Ishikawa (cell line): ENCODE measurements at regions not wholly inside any gene's neighbourhood (a gene's known extent, or its start where the extent isn't known, plus 50 kb on each side); places are given as distances from the start of the nearest gene placed in this dataset.

ENCODE experiments used
- CEBPB ChIP-seq: IDR thresholded peaks from 2 replicates; pipeline ENCODE4 v1.6.1; 2012
- CREB1 ChIP-seq: IDR thresholded peaks from 2 replicates; pipeline ENCODE4 v1.6.1; 2012; ENCODE audit warnings: low read depth
- EGR1 ChIP-seq: IDR thresholded peaks from 2 replicates; pipeline ENCODE4 v1.6.1; 2012
- EP300 ChIP-seq: IDR thresholded peaks from 2 replicates; pipeline ENCODE4 v1.6.1; 2012; ENCODE audit warnings: borderline replicate concordance
- FOXM1 ChIP-seq: IDR thresholded peaks from 2 replicates; pipeline ENCODE4 v1.6.1; 2012; ENCODE audit warnings: low read depth, borderline replicate concordance
- MAX ChIP-seq: IDR thresholded peaks from 2 replicates; pipeline ENCODE4 v1.6.1; 2012
- NFIC ChIP-seq: IDR thresholded peaks from 2 replicates; pipeline ENCODE4 v1.6.1; 2012
- RAD21 ChIP-seq: IDR thresholded peaks from 2 replicates; pipeline ENCODE4 v1.6.1; 2012; ENCODE audit warnings: low read depth
- REST ChIP-seq: IDR thresholded peaks from 2 replicates; pipeline ENCODE4 v1.6.1; 2012; ENCODE audit warnings: low read depth, mild to moderate bottlenecking
- TAF1 ChIP-seq: IDR thresholded peaks from 2 replicates; pipeline ENCODE4 v1.6.1; 2012; ENCODE audit warnings: low read depth, mild to moderate bottlenecking
- TCF12 ChIP-seq: IDR thresholded peaks from 2 replicates; pipeline ENCODE4 v1.6.1; 2012; ENCODE audit warnings: low read depth
- TEAD4 ChIP-seq: IDR thresholded peaks from 2 replicates; pipeline ENCODE4 v1.6.1; 2012
- USF1 ChIP-seq: IDR thresholded peaks from 2 replicates; pipeline ENCODE4 v1.6.1; 2012
- YY1 ChIP-seq: IDR thresholded peaks from 2 replicates; pipeline ENCODE4 v1.6.1; 2012; ENCODE audit warnings: low read depth
- ZBTB7A ChIP-seq: IDR thresholded peaks from 2 replicates; pipeline ENCODE4 v1.6.1; 2012; ENCODE audit warnings: low read depth

- TF ChIP-seq REST (no peak), EP300 (no peak), CREB1 (no peak), USF1 (no peak), TEAD4 (no peak), NFIC (no peak), CEBPB (no peak), RAD21 (no peak), TAF1 (no peak), MAX (no peak)
Measured at GRCh38 chr5:25095261-25095660, 450.5 kb upstream of the CDH10 start.

GRCh38 chr5:25094219-25094618, 449.4 kb upstream of the CDH10 start:
- TF ChIP-seq TCF12 (no peak), TEAD4 (no peak), CEBPB (no peak), EP300 (no peak), TAF1 (no peak), CREB1 (no peak), YY1 (no peak), MAX (no peak), ZBTB7A (no peak), REST (no peak), EGR1 (no peak), NFIC (no peak), RAD21 (no peak), FOXM1 (no peak)

GRCh38 chr5:25091921-25092320, 447.1 kb upstream of the CDH10 start:
- TF ChIP-seq MAX (no peak), CREB1 (no peak), USF1 (no peak), EP300 (no peak), RAD21 (no peak), TCF12 (no peak), TAF1 (no peak), ZBTB7A (no peak), TEAD4 (no peak), NFIC (no peak), REST (no peak), CEBPB (no peak), EGR1 (no peak), YY1 (no peak), FOXM1 (no peak)

- TF ChIP-seq RAD21 = no peak
- no peak for TF ChIP-seq TEAD4
- TF ChIP-seq ZBTB7A = no peak
- no peak for TF ChIP-seq CEBPB
- TF ChIP-seq MAX = no peak
- TF ChIP-seq EGR1 = no peak
- no peak for TF ChIP-seq NFIC
Measured at GRCh38 chr5:25090854-25091253, 446.1 kb upstream of the CDH10 start.
